GM21367 (cell line): ENCODE measurements at regions not wholly inside any gene's neighbourhood (a gene's known extent, or its start where the extent isn't known, plus 50 kb on each side); places are given as distances from the start of the nearest gene placed in this dataset.

Source experiments
- ATAC-seq: cut with Tn5 transposase; IDR thresholded peaks from one replicate; pipeline ENCODE4 v1.9.1; 2021; ENCODE audit not compliant: unreplicated experiment

DNA sequence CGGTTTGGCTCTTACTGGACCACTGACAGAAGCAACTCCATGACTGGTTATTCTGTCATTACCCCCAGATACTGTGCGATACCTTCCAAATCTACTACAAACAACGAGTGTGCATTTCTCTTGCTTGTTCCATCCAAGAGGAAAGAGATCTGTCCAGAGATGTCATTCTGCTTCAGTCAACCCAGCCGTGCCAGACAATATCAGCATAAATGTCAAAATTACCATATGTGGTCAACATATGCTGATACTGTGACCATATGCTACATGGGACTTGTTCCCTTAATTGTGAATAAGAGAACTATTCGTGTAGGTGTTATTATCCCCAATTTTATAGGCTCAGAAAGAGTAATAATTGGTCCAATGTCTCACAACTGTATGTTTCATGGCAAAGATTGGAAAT, 143.2 kb upstream of the PRSS1 start:
- ATAC-seq, result no peak

DNA sequence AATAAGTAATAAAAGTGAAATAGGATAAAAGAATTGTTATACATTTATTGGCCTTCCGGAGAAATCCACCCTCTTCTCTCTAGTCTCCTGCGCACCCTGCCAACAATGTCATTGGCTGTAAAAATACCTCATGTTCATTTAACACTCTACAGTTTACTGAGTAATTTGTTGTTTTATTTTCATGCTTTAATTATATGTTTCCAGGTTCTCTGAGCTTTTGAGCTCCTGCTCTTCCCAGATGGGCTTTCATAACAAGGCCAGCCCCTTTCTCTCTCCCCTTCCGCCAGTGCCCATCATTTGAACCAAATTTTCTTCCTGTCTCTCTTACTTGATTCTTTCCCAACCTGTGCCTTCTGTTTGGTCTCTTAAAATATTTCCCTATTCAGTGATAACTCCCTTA, 144.6 kb upstream of the PRSS1 start:
- ATAC-seq, result no peak

DNA sequence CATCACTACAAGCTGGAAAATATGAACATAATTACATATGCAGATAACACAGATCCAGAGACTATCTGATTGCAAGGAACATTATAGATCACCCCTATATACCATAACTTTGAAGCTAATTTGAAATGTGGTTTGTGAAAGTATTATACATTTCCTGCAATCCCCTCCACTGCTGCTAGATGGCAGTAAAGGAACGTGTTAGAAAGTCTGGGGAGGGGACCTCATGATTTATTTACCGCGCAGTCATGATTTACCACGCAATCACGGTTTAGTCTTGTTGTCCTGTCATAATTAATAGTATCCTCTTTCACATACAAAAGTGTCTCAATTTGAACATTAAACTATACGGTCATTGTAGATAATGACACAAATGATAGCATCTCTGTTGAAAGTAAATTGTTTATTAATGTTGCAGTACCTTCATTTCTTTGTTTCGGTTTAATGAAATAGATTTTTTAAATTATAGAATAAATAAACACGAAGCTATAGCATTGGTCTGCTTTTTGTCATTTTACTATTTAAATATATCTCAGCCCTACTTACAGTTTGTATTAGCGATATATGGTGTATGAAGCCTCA, 145.3 kb upstream of the PRSS1 start:
- ATAC-seq, result peak; percentile 65

DNA sequence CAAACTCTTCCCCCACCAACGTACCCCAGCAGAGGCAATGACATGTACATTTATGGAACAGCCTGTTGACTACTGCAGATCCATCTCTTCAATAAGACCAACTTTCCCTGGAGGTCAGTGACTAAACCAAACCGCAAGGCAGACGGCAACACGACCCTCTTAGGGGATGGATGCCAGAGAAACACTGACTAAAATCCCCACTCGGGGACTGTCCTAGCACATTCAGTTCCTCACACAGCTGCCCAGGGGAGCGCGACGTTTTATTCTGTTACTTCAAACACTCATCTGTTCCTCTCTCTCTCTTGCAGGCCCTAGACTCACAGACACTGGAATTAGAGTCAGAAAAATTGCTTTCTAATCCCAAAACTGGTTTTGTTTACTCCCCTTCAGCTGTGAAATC, 146.5 kb upstream of the PRSS1 start:
- no peak for ATAC-seq

DNA sequence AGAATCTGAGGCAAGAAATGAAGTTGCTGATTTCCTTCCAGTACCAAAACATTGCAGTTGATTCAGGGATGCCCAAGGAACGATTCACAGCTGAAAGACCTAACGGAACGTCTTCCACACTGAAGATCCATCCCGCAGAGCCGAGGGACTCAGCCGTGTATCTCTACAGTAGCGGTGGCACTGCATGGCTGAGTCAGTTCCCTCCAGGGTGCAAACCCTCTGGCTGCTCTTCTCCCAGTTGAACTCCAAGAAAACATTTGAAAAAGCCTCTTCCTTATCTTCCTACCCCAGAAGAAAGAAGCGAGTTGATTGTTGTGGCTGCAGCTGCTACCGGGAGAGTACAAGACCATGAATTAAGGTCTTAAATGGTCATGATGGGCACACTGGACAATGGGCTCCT, 147.1 kb upstream of the PRSS1 start:
- no peak for ATAC-seq

DNA sequence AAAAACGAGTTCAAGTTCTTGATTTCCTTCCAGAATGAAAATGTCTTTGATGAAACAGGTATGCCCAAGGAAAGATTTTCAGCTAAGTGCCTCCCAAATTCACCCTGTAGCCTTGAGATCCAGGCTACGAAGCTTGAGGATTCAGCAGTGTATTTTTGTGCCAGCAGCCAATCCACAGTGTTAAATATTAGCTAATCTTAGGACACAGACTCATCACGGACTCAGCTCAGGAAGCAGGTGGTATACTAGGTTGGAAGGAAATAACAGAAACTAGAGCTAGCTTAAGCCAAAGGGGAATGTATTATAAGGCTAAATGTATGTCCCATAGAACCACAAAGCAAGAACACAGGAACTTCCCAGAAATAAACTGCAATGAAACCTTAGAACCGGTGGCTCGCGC, 151.0 kb upstream of the PRSS1 start:
- no peak for ATAC-seq

DNA sequence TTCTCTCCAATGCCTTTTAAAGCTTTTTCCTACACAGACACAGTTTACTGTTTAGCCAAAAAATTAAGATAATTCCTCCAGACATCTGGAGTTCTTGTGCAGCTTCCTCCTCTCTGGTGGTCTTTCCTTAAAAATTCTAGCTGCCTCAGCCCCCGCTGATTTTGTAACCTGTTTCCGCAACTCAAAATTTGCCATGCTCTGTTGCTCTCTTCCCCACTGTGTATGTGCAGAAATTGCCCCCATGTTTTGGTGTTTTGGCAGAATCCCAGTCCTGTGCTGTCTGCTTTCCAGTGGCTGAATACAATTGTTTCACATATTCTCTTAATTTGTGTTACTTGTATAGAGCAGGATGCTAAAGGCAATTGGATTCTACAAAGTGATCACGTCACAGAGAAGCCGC, 151.7 kb upstream of the PRSS1 start:
- no peak for ATAC-seq

DNA sequence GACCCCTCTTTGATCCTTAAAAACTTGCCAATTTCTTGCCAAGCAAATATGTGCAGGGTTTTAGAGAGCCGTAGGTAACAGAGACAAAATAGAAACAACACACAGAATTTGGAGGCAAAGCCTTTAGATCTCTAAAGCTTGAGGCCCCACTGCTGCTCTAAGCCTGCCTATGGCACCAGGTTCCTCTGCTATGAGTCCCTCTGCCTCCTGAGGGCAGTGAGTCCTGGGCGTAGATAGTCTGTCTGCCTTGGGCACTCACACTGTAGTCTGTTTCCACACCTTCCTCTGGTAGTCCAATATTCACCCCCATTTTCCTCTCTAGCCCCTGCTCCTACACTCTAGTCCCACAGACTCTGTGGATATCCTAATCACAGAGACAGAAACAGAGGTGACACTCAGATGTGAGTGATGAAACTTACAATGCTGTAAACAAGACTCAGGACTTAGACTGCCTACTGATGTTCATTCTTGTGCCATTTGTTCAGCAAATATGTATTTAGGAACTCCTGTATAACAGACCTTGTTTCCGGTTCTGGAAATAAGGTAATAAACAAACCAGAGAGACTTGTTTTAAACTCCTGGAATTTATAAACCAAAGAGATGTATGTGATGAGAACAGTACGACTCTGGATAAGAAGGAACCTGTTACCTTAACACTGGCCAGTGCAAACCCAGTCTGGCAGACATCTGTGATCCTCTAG, 153.3 kb upstream of the PRSS1 start:
- no peak for ATAC-seq

DNA sequence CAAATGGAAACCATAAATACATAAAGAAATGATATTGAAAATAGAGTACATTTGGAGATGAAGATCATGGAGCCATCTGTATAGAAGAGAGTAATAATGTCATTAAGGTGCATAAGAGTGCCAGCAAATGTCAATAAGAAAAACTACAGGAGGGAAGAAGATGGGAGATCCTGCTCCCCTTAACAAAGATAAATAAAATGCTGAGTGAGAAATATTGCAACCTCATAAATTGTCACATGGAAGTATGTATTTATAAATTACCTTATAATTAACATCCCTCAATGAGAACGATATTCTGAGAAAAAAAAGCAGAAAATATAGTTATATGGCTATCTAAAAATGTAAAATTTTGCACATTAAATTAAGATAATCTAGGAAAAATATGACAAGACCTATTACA, 155.2 kb upstream of the PRSS1 start:
- ATAC-seq, result no peak

DNA sequence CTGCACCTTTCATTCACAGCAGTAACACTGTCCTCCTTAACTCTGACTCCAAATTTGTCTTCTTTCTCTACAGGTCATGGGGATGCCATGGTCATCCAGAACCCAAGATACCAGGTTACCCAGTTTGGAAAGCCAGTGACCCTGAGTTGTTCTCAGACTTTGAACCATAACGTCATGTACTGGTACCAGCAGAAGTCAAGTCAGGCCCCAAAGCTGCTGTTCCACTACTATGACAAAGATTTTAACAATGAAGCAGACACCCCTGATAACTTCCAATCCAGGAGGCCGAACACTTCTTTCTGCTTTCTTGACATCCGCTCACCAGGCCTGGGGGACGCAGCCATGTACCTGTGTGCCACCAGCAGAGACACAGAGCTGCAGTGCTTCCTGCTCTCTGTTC, 156.2 kb upstream of the PRSS1 start:
- no peak for ATAC-seq

DNA sequence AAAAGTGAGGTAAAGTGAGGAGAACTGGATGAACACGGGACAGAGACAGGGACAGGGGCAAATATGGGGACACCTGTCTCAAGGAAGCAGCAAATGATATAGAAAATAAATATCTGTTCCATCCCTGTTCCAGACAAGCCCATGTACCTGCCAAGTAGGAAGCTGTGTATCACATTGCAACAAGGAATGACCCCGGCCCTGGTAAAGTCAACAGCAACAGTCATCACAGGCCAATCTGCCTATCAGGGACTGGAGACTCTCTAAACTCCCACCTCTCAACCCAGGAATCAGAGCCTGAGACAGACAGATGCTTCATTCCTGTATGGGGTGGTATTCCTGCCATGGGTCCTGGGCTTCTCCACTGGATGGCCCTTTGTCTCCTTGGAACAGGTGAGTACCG, 156.6 kb upstream of the PRSS1 start:
- no peak for ATAC-seq

DNA sequence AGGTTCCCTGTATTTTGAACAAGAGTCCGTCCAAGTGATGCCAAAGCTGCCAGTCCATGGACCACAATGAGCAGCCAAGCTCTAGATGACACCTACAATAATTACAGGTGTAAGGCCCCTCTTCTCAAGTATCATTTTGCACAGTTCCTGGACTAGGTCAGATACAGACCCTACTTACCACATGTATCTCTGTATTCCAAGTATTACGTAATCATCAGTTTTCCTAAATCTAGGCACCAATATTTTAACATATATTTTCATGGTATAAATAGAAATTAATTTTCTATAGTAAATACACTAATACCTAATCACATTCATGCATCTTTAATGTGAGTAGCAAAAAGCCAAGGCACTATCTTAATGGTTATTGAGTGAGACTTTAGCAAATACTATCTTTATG, 157.0 kb upstream of the PRSS1 start:
- ATAC-seq, result no peak

DNA sequence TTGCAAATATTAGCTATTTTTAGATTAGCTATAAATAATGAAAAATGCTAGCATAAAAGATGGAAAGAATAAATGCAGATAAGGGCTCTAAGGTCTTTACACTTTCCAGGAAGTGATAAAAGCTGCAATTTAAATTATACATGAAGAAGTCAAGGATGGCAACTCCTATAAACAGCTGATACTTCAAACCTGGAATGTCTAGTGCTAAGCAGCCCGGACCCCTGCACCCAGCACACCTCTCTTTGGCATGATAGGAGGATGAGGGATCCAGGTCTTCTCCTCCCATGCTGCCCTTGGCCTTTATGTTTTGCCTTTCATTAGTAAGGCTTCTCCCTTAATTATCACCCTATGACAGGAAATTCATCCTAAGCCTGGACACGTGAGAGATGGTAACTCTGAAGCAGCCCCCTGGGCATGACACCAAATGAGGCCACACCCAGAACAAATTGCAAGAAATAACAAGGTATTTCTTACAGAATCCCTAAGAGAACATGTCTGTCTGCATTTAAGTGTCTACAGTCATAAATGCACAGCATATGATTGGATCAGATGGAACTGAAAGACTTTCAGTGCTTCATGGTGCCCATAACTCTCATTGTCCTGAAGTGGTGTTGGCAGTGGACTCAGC, 158.3 kb upstream of the PRSS1 start:
- ATAC-seq, result no peak

DNA sequence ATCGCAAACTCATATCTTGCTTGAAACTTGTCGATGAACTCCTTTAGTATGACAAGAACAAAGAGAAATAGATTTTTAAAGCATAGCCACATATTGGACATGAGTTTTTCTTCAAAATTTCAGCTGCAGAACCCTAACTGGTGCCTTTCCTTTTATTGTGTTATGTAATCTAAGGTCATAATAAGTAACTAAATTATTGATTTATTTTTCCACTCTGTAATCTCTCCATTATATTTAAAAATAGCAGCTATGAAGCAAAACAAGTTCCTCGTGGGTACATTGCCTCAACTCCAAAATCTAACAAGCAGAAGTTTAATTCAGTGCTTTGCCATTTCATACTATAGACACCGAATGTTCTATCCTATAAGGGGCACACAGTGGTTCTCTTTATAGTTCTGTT, 159.2 kb upstream of the PRSS1 start:
- no peak for ATAC-seq

DNA sequence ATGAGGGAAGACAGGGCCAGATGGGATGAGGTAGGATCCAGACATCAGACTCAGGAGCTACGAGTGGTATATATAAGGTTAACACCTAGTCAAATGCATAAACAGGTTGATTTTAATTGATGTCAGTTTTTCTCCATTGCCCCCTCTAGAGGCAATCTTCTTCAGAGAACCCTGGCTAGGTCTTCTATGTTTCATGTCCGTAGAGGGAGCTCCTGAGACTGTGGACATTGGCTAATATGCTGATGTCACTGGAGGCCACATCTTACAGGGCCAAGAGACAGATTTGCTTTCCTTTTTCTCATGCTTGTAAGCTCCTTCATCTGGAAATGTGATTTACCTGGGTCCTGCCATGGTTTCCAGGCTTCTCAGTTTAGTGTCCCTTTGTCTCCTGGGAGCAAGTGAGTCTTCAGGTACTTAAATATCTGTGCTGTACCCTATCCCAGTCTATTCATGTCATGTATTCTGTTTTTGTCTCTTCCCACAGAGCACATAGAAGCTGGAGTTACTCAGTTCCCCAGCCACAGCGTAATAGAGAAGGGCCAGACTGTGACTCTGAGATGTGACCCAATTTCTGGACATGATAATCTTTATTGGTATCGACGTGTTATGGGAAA, 161.6 kb upstream of the PRSS1 start:
- ATAC-seq, result peak; percentile 84

DNA sequence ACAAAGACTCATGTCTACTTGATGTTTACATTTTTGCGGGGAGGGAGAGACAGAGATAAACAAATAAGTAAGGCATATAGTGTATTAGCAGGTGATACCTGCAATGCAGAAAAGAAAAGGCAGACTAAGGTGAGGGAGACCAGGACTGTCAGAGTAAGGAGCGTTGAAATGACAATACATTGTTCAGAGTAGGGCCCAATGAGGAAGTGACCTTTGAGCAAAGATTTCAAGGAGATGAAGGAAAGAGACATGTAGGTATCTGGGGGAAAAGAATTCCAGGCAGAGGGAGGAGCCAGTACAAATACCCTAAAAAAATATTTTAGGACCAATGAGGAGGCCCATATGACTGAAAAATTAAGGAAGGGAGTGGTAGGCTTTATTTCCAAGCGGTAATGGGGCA, 162.7 kb upstream of the PRSS1 start:
- ATAC-seq, result no peak

DNA sequence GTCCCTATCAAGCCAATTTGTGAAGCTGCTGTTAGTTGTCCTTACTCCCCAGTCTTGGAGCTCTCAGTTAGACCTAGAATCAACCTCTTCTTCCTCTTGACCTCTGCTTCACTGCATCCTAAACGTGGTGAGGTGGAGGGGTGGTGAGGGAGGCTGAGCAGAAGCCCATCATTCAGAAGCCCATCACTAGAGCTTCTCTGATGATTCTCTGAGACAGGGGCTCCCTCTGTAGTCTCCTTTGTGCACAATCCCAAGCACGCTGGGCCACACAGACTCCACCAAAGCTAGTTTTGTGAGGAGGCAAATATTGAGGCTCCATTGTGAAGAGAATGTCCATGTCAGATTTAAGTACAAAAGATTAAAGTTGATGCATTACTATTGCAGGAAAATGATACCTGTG, 163.8 kb upstream of the PRSS1 start:
- no peak for ATAC-seq

DNA sequence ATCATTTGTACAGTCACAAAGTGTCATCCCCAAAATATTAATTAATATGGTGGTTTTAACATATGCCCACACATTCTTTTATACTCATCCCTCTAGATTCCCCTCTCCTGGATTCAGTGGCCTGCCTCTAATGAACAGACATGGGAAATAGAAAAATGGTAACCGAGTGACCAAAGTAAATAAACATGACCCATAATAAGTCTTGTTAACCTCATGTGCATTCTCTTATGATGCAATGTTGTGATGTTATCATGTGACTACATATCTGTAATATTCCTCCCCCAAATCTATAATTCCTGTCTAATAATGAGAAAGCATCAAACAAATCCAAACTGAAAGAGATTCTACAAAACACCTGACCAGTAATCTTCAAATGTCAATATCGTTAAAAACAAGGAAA, 164.5 kb upstream of the PRSS1 start:
- no peak for ATAC-seq

DNA sequence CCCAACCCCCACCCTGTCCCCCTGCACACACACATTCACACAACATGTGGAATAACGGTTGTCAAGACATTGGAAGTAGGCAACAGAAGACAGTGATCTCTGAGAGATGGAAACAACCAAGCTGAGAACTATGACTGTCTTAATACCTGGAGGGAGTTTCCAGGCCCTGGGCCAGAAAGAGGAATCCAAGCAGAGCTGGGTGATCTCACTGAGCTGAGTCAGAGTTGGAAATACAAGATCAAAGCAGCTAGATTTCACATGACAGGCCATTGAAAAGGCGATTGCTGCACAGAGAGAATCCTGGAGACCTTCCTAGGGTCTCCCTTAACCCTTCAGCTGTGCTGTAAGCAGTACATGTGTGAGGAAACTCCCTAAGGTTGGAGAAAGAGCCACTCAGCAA, 165.8 kb upstream of the PRSS1 start:
- peak; percentile 39 for ATAC-seq

DNA sequence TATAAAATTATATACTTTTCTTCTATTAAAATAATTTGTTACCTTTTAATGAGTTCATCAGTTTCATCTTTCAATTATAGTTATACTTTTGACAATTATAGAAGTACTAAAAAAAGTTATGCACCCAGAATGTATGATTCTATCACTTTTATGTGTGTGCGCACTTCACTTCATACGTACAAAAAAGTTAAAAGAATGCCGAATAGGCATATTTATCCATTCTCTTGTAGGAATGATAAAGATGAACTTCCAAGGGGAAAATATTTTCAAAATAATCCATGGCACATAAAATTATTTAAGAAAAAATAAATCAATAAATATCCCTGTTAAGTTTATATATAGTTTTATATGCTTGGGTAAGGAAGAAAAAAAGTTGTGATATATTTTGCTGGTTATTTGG, 166.9 kb upstream of the PRSS1 start:
- no peak for ATAC-seq

DNA sequence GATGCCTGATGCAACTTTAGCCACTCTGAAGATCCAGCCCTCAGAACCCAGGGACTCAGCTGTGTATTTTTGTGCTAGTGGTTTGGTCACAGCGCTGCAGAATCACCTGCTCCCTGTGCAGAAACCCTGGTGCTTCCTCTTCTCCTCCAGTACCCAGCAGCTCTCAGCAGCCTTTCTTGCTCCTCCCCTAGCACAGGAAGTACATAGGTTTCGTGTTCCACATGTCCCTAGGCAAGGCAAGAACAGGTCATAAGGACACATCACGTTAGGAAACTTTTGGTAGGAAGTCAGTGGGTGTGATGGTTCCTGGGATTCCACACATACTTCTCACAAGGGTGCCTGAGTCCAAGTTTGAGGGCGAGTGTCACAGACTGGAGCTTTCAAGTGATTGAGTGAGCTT, 167.9 kb upstream of the PRSS1 start:
- peak; percentile 85 for ATAC-seq

DNA sequence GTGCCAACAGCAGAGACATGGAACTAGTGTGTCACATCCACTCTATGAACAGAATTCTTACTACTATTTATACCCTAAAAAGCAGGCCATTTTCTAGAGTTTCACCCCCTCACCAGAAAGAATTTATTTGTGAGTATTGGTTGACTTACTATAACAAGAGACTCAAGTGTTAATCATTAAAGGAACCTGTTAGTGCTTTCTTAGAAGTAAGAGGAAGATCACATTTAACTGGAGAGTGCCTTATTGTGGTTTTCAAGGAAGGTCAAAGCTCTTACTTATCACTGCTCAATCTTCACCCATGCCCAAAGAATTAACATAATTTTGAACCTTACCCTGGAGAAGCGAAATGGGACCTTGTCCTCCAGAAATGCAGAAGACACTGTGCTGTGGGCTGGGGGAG, 169.3 kb upstream of the PRSS1 start:
- no peak for ATAC-seq
